ENCODE measurements at regions not wholly inside any gene's neighbourhood (a gene's known extent, or its start where the extent isn't known, plus 50 kb on each side); places are given as distances from the start of the nearest gene placed in this dataset.

- TF ChIP-seq POLR2A (IDR thresholded peaks at IDR 0.05) = no peak
- TF ChIP-seq, protein P1, sequence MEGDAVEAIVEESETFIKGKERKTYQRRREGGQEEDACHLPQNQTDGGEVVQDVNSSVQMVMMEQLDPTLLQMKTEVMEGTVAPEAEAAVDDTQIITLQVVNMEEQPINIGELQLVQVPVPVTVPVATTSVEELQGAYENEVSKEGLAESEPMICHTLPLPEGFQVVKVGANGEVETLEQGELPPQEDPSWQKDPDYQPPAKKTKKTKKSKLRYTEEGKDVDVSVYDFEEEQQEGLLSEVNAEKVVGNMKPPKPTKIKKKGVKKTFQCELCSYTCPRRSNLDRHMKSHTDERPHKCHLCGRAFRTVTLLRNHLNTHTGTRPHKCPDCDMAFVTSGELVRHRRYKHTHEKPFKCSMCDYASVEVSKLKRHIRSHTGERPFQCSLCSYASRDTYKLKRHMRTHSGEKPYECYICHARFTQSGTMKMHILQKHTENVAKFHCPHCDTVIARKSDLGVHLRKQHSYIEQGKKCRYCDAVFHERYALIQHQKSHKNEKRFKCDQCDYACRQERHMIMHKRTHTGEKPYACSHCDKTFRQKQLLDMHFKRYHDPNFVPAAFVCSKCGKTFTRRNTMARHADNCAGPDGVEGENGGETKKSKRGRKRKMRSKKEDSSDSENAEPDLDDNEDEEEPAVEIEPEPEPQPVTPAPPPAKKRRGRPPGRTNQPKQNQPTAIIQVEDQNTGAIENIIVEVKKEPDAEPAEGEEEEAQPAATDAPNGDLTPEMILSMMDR (IDR thresholded peaks at IDR 0.05) = no peak
These were observed 331.4 kb upstream of the SHH start for GRCh38 chr7:156143683-156144082.

All from upper lobe of left lung (tissue), 4 donors.